Spleen (tissue), 11 donors: ENCODE measurements at regions not wholly inside any gene's neighbourhood (a gene's known extent, or its start where the extent isn't known, plus 50 kb on each side); places are given as distances from the start of the nearest gene placed in this dataset.

Experiments
- DNase-seq: peaks from one replicate; pipeline ENCODE4 v3.0.0-alpha.2; 2020
- H3K27ac ChIP-seq, 8 donors: fragments of 200-600 bp; sonication (generic) in 7 of 8; 1 replicate in 4 of 8; 2 replicates in 4 of 8; pipeline versions ENCODE4 v1.5.0 to v1.8.0; 2016 to 2021; ENCODE audit warnings: inconsistent platforms in 4 of 8, mild to moderate bottlenecking in 4 of 8, moderate library complexity in 1 of 8
- H3K27me3 ChIP-seq, 7 donors: fragments of 200-600 bp; sonication (generic) in 6 of 7; replicated peaks in 1 of 7; 1 replicate in 4 of 7; 2 replicates in 3 of 7; pipeline versions ENCODE4 v1.5.0 to v1.8.0; 2016 to 2021; ENCODE audit warnings: inconsistent platforms in 3 of 7, mild to moderate bottlenecking in 1 of 7
- H3K36me3 ChIP-seq, 6 donors: fragments of 200-600 bp; sonication (generic) in 5 of 6; 1 replicate in 4 of 6; 2 replicates in 2 of 6; pipeline versions ENCODE4 v1.5.0 to v1.8.0; 2016 to 2021; ENCODE audit warnings: inconsistent platforms in 2 of 6
- H3K4me1 ChIP-seq, 6 donors: fragments of 200-600 bp; sonication (generic) in 5 of 6; 1 replicate in 3 of 6; 2 replicates in 3 of 6; pipeline versions ENCODE4 v1.5.0 to v1.8.0; 2016 to 2021; ENCODE audit warnings: inconsistent platforms in 3 of 6
- H3K4me3 ChIP-seq, 8 donors: fragments of 200-600 bp; sonication (generic) in 7 of 8; 1 replicate in 4 of 8; 2 replicates in 4 of 8; pipeline versions ENCODE4 v1.5.0 to v1.8.0; 2016 to 2021; ENCODE audit warnings: inconsistent platforms in 4 of 8, mild to moderate bottlenecking in 4 of 8, moderate library complexity in 2 of 8
- H3K9me3 ChIP-seq, 8 donors: fragments of 200-600 bp; sonication (generic) in 7 of 8; 1 replicate in 4 of 8; 2 replicates in 4 of 8; pipeline versions ENCODE4 v1.5.0 to v1.8.0; 2016 to 2021; ENCODE audit warnings: inconsistent platforms in 4 of 8
- POLR2A ChIP-seq, 3 donors: fragments of 450-650 bp; IDR thresholded peaks; one replicate each; pipeline ENCODE4 v1.5.1; 2017; ENCODE audit warnings: antibody characterized with exemption in 3 of 3, mild to moderate bottlenecking in 1 of 3
- POLR2AphosphoS5 ChIP-seq, 3 donors: sonication (generic); formaldehyde crosslinking; IDR thresholded peaks; one replicate each; pipeline ENCODE4 v1.5.1; 2017; ENCODE audit warnings: antibody characterized with exemption in 3 of 3
- WGBS, 5 donors: extraction: QIAGEN DNeasy Blood & Tissue Kit in 3 of 5; methylation state at CpG; one replicate each; pipeline versions ENCODE4 v1.1.5 to v1.1.7; 2013 to 2018; 5-methylcytosine and 5-hydroxymethylcytosine counted together
- intact Hi-C: fragments of 100-400 bp; cut with DNase I; formaldehyde crosslinking; loops from one replicate; pipeline ENCODE4 v1.15.0; 2023; ENCODE audit warnings: low total_unique reads
- TF ChIP-seq, protein P1 (sequence below), 11 experiments: fragments of 200-600 bp in 7 of 11; fragments of 450-650 bp in 4 of 11; sonication (generic) in 4 of 11; IDR thresholded peaks in 8 of 11; conservative IDR thresholded peaks in 3 of 11; 1 replicate in 7 of 11; 2 replicates in 4 of 11; pipeline versions ENCODE4 v1.4.0 to v1.8.0; 2016 to 2021; ENCODE audit warnings: antibody characterized with exemption in 11 of 11, inconsistent platforms in 4 of 11, mild to moderate bottlenecking in 1 of 11
- donor health status: healthy with polysubstance abuse.
- donor health status: DM: no; HTN: no; CAD: no; lungs with moderate emphysema.
- donor health status: DM: no; HTN: no; CAD: no.
- donor health status: Bipolar disorder and iron deficiency.
- donor health status: healthy.
- donor health status: DM: no; HTN: no; CAD: no.
- donor health status: DM: yes; HTN: yes; CAD: no.

DNA sequence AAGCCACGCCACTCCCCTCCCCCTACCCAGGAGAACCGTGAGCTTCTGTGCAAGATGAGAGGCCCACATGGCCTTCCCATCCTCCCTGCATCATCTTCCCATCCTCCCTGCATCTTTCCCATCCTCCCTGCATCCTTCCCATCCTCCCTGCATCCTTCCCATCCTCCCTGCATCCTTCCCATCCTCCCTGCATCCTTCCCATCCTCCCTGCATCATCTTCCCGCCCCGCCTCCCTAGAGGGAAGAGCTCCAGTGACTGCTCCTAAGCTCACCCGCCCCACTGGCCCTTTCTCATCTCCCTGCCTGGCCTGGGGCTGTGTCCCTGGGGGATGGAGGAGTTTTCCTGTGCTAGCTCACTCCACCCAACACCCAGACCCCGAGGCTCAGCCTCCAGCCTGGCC, 93.3 kb upstream of the ASAP2 start:
- no peaks in the 10 kb centered on the region for H3K9me3 ChIP-seq
- intact Hi-C loops: no loop called here
- H3K36me3 ChIP-seq: no peaks in the 10 kb centered on the region
- peak; percentile 37 for DNase-seq
- no peak overlapping the region for H3K27ac ChIP-seq
- peaks cover 0 to 62% (median under 1%) of the 10 kb centered on the region in 7 donors for H3K27me3 ChIP-seq
- H3K4me1 ChIP-seq: no peaks in the 10 kb centered on the region
- no peak overlapping the region for H3K4me3 ChIP-seq
- TF ChIP-seq, protein P1, sequence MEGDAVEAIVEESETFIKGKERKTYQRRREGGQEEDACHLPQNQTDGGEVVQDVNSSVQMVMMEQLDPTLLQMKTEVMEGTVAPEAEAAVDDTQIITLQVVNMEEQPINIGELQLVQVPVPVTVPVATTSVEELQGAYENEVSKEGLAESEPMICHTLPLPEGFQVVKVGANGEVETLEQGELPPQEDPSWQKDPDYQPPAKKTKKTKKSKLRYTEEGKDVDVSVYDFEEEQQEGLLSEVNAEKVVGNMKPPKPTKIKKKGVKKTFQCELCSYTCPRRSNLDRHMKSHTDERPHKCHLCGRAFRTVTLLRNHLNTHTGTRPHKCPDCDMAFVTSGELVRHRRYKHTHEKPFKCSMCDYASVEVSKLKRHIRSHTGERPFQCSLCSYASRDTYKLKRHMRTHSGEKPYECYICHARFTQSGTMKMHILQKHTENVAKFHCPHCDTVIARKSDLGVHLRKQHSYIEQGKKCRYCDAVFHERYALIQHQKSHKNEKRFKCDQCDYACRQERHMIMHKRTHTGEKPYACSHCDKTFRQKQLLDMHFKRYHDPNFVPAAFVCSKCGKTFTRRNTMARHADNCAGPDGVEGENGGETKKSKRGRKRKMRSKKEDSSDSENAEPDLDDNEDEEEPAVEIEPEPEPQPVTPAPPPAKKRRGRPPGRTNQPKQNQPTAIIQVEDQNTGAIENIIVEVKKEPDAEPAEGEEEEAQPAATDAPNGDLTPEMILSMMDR (IDR thresholded peaks at IDR 0.05 in 8 of 11, conservative IDR thresholded peaks at IDR 0.05 in 3 of 11): no peak
- TF ChIP-seq POLR2AphosphoS5 (IDR thresholded peaks at IDR 0.05): no peak
- TF ChIP-seq POLR2A (IDR thresholded peaks at IDR 0.05): no peak
- WGBS, 5 donors: 73 to 86% (median 81%) methylated on average over 6 of the region's 6 CpGs

DNA sequence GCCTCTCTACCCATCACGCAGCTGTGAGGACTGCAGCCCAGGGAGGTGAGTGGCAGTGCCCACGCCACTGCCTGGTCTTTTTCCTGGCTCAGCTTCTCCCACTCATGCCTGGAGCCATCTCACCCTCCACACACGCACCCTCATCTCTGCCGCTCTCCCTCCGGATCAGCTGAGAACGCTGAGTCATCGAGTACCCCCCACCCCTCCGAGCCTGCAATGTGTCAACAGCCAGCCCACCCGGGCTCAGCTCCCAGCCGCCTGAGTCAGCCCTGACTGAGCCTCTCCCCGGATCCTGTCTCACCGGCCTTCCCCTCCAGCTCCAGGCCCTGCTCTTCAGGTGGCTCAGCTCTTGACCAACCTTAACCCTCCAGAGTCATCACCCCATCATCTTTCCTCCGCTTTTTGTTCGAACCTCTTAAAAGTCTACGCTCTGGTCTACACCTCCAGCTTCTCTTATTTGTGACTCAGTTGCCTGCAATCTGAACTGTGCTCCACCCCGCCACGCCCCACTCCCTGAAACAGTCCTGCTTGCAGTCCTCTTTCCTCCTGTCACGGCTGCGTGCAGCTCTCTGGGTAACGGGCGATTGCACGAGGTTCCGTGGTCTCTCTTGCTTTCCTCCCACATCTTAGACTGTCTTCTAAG, 94.4 kb upstream of the ASAP2 start:
- Histone ChIP-seq H3K27me3 (peaks cover 0 to 72% (median 6%) of the 10 kb centered on the region in 7 donors), H3K27ac (no peak overlapping the region), H3K4me1 (peaks cover 0 to 7% (median 1%) of the 10 kb centered on the region in 6 donors), H3K9me3 (no peaks in the 10 kb centered on the region), H3K36me3 (no peaks in the 10 kb centered on the region), H3K4me3 (no peak overlapping the region)
- DNase-seq: no peak
- intact Hi-C loops: no loop called here
- 54 to 67% (median 58%) methylated on average over 23 of the region's 23 CpGs for WGBS, 5 donors
- TF ChIP-seq, protein P1 (IDR thresholded peaks at IDR 0.05 in 8 of 11, conservative IDR thresholded peaks at IDR 0.05 in 3 of 11): no peak
- TF ChIP-seq POLR2AphosphoS5 (IDR thresholded peaks at IDR 0.05) (no peak), POLR2A (IDR thresholded peaks at IDR 0.05) (no peak)

DNA sequence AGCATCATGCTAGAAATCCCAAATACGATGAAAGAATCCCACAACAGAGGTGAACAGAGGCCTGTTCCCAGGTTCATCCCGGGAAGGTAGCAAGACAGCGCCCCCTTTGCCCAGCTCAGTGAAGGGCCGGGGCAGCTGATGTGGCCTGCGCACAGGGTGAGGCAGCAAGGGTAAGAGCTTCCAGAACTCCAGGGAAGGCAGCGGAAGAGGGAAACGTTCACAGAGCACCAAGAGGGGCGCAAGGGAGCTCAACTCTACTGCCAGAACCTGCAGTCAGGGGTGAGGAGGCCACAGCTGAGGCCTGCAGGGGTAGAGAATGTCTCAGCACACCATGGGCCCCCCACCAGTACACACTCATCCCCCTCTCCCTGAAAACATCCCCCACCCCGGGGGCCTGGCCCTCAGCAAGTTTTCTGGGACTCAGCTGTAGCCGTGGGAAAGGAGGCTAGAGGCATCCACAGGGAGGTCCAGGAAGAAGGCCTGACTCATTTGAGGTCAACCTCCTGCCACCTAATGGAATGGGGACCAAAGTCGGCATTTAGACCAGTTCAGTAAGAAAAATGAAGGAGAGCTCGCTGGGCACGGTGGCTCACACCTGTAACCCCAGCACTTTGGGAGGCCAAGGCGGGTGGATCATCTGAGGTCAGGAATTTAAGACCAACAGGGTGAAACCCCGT, 95.6 kb upstream of the ASAP2 start:
- no peak for DNase-seq
- intact Hi-C loops: no loop called here
- TF ChIP-seq POLR2AphosphoS5 (IDR thresholded peaks at IDR 0.05) (no peak), POLR2A (IDR thresholded peaks at IDR 0.05) (no peak)
- TF ChIP-seq, protein P1 (IDR thresholded peaks at IDR 0.05 in 8 of 11, conservative IDR thresholded peaks at IDR 0.05 in 3 of 11): no peak
- no peak overlapping the region for H3K4me3 ChIP-seq
- H3K9me3 ChIP-seq: no peaks in the 10 kb centered on the region
- peaks cover 0 to 17% (median 6%) of the 10 kb centered on the region in 6 donors for H3K4me1 ChIP-seq
- H3K27ac ChIP-seq: no peak overlapping the region
- H3K36me3 ChIP-seq: no peaks in the 10 kb centered on the region
- 87 to 95% (median 94%) methylated on average over 13 to 15 of the region's 15 CpGs for WGBS, 5 donors
- H3K27me3 ChIP-seq: peaks cover 0 to 77% (median 6%) of the 10 kb centered on the region in 7 donors

DNA sequence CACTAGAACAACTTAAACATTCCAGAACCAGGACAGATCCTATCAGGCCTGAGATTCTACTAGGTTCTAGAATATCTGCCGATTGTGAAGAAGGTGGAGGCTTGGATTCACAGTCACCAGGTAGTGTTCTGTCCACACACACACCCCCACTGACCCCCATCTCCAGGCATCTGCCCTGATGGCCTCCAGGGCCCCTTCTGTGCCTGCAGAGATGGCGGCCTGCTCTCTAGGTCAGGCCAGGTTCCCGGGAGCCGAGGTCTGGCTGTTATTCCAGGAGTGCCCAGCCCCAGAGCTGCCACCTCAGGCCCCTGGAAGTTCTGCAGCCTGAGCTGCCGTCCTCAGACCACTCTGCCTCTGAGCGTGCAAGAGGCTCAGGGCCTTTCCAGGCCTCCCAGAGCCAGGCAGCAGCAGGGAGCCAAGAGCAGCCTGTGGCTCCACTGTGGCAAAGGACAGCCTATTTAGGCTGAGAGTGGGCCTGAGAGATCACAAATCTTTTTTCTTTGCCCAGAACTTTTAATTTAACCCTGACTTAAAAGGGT, 96.2 kb upstream of the ASAP2 start:
- TF ChIP-seq, protein P1 (IDR thresholded peaks at IDR 0.05 in 8 of 11, conservative IDR thresholded peaks at IDR 0.05 in 3 of 11): no peak
- no peak for TF ChIP-seq POLR2A (IDR thresholded peaks at IDR 0.05)
- no peak for TF ChIP-seq POLR2AphosphoS5 (IDR thresholded peaks at IDR 0.05)
- 92 to 99% (median 95%) methylated on average over 4 to 6 of the region's 6 CpGs for WGBS, 5 donors
- intact Hi-C loops: no loop called here

More for the DNA sequence above, 96.2 kb upstream of the ASAP2 start:
- no peak for DNase-seq
- no peak overlapping the region for H3K27ac ChIP-seq
- H3K27me3 ChIP-seq: peaks cover 0 to 81% (median 6%) of the 10 kb centered on the region in 7 donors
- no peaks in the 10 kb centered on the region for H3K36me3 ChIP-seq
- peaks cover 0 to 17% (median 8%) of the 10 kb centered on the region in 6 donors for H3K4me1 ChIP-seq
- no peak overlapping the region for H3K4me3 ChIP-seq
- H3K9me3 ChIP-seq: no peaks in the 10 kb centered on the region
